ENCODE measurements at regions not wholly inside any gene's neighbourhood (a gene's known extent, or its start where the extent isn't known, plus 50 kb on each side); places are given as distances from the start of the nearest gene placed in this dataset.

- no peak overlapping the region for H3K27ac ChIP-seq
- ChIA-PET CTCF (no interaction called here), POLR2A (no interaction called here)
- WGBS (ENCODE audit: missing lambda C conversion rate): 59% methylated on average over 2 of the region's 2 CpGs
- ATAC-seq (no peak), FAIRE-seq (no peak), DNase-seq (ENCODE audit: low read depth in 1 of 2, low spot score in 1 of 2) (no peak)
- no peak overlapping the region for H3K4me3 ChIP-seq
- H3K4me1 ChIP-seq: peaks cover 17% of the 10 kb centered on the region
- no peak for TF ChIP-seq HOXA7 (CRISPR knock-in tag; IDR thresholded peaks at IDR 0.05)
- TF ChIP-seq SREBF2 (IDR thresholded peaks at IDR 0.05): no peak
- no peak for TF ChIP-seq ZFP36 (IDR thresholded peaks at IDR 0.05; ENCODE audit: borderline replicate concordance, partially characterized antibody)
- no peak for TF ChIP-seq NR3C1 (IDR thresholded peaks at IDR 0.05)
- no peaks in the 10 kb centered on the region for H3K9me3 ChIP-seq
- H3K4me2 ChIP-seq: no peak overlapping the region
These were observed 133.1 kb downstream of the COPS8 start for GRCh38 chr2:237218756-237219155.

GRCh38 chr2:237219826-237220225 lies 134.1 kb downstream of the COPS8 start:
- Histone ChIP-seq H3K4me2 (no peak overlapping the region), H3K4me1 (peaks cover 25% of the 10 kb centered on the region), H3K4me3 (no peak overlapping the region), H3K27ac (no peak overlapping the region), H3K9me3 (no peaks in the 10 kb centered on the region)
- TF ChIP-seq CBX2 (IDR thresholded peaks at IDR 0.05; ENCODE audit: borderline replicate concordance, low read depth) (no peak), HOXB13 (CRISPR knock-in tag; IDR thresholded peaks at IDR 0.05; ENCODE audit: low read depth) (no peak), TP53 (CRISPR knock-in tag; IDR thresholded peaks at IDR 0.05) (no peak), PHF8 (IDR thresholded peaks at IDR 0.05; ENCODE audit: borderline replicate concordance, low read depth) (no peak), MAZ (IDR thresholded peaks at IDR 0.05; ENCODE audit: borderline replicate concordance, low read depth, low read length) (no peak), HOXB5 (CRISPR knock-in tag; IDR thresholded peaks at IDR 0.05) (no peak), ESRRA (IDR thresholded peaks at IDR 0.05; ENCODE audit: borderline replicate concordance, low read length) (no peak), RNF2 (IDR thresholded peaks at IDR 0.05; ENCODE audit: borderline replicate concordance, low read depth) (no peak), POLR2A (IDR thresholded peaks at IDR 0.05; ENCODE audit: low read length) (no peak), HDAC2 (IDR thresholded peaks at IDR 0.05) (no peak)
- TF ChIP-seq, protein P1, sequence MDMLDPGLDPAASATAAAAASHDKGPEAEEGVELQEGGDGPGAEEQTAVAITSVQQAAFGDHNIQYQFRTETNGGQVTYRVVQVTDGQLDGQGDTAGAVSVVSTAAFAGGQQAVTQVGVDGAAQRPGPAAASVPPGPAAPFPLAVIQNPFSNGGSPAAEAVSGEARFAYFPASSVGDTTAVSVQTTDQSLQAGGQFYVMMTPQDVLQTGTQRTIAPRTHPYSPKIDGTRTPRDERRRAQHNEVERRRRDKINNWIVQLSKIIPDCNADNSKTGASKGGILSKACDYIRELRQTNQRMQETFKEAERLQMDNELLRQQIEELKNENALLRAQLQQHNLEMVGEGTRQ (IDR thresholded peaks at IDR 0.05): no peak
- DNase-seq (ENCODE audit: low read depth in 1 of 2, low spot score in 1 of 2): no peak
- POLR2A ChIA-PET: no interaction called here
- no peak for FAIRE-seq
- 76% methylated on average over 4 of the region's 4 CpGs for WGBS (ENCODE audit: missing lambda C conversion rate)
- CTCF ChIA-PET: interaction anchor here (0.7 kb wide), 1 partner anchor 58 kb away, joined by 3 read pairs; no protein-coding TSS in a partner anchor
- no peak for ATAC-seq

GRCh38 chr2:237221443-237221842 lies 135.8 kb downstream of the COPS8 start:
- peak overlapping the region in 1 of 2 experiments; percentile 86; a peak in 2 of 6 replicates for H3K27ac ChIP-seq
- no peak for TF ChIP-seq RCOR1 (IDR thresholded peaks at IDR 0.05; ENCODE audit: low read depth, low read length)
- no peak for TF ChIP-seq JUN (IDR thresholded peaks at IDR 0.05)
- no peak for TF ChIP-seq MAFK (IDR thresholded peaks at IDR 0.05; ENCODE audit: partially characterized antibody)
- TF ChIP-seq, protein P1 (IDR thresholded peaks at IDR 0.05): no peak
- no peak for TF ChIP-seq NR3C1 (IDR thresholded peaks at IDR 0.05)
- TF ChIP-seq NPAS2 (CRISPR knock-in tag; IDR thresholded peaks at IDR 0.05; ENCODE audit: borderline replicate concordance): no peak
- no peak for TF ChIP-seq MYC (IDR thresholded peaks at IDR 0.05; ENCODE audit: borderline replicate concordance, low read length)
- no peak for TF ChIP-seq RFX5 (IDR thresholded peaks at IDR 0.05)
- no peak for TF ChIP-seq BHLHE40 (IDR thresholded peaks at IDR 0.05; ENCODE audit: low read depth, low read length)
- TF ChIP-seq TP53 (CRISPR knock-in tag; IDR thresholded peaks at IDR 0.05): no peak
- TF ChIP-seq, protein P2, sequence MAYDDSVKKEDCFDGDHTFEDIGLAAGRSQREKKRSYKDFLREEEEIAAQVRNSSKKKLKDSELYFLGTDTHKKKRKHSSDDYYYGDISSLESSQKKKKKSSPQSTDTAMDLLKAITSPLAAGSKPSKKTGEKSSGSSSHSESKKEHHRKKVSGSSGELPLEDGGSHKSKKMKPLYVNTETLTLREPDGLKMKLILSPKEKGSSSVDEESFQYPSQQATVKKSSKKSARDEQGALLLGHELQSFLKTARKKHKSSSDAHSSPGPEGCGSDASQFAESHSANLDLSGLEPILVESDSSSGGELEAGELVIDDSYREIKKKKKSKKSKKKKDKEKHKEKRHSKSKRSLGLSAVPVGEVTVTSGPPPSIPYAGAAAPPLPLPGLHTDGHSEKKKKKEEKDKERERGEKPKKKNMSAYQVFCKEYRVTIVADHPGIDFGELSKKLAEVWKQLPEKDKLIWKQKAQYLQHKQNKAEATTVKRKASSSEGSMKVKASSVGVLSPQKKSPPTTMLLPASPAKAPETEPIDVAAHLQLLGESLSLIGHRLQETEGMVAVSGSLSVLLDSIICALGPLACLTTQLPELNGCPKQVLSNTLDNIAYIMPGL (CRISPR knock-in tag; IDR thresholded peaks at IDR 0.05; ENCODE audit: borderline replicate concordance): no peak
- TF ChIP-seq CBX8 (IDR thresholded peaks at IDR 0.05): no peak
- TF ChIP-seq MAX (IDR thresholded peaks at IDR 0.05): no peak
- no peak for TF ChIP-seq EHMT2 (IDR thresholded peaks at IDR 0.05; ENCODE audit: low read depth)
- no peak for TF ChIP-seq ESRRA (IDR thresholded peaks at IDR 0.05; ENCODE audit: borderline replicate concordance, low read length)
- WGBS (ENCODE audit: missing lambda C conversion rate): 84% methylated on average over 8 of the region's 8 CpGs
- DNase-seq (ENCODE audit: low read depth in 1 of 2, low spot score in 1 of 2) (no peak), ATAC-seq (no peak), FAIRE-seq (no peak)
- CTCF ChIA-PET: no interaction called here
- H3K4me1 ChIP-seq: peaks cover 25% of the 10 kb centered on the region
- H3K9me3 ChIP-seq: no peaks in the 10 kb centered on the region
- H3K4me3 ChIP-seq: no peak overlapping the region
- POLR2A ChIA-PET: no interaction called here
- H3K4me2 ChIP-seq: no peak overlapping the region

Data from A549 (cell line).